Liver (tissue), 7 donors: ENCODE measurements at regions not wholly inside any gene's neighbourhood (a gene's known extent, or its start where the extent isn't known, plus 50 kb on each side); places are given as distances from the start of the nearest gene placed in this dataset.

Experiments used
- DNase-seq: peaks from one replicate; pipeline ENCODE4 v3.0.0-alpha.2; 2017; ENCODE audit warnings: low spot score
- H3K27ac ChIP-seq, 2 donors: one replicate each; pipeline ENCODE4 v1.7.0; 2013; ENCODE audit warnings: inconsistent platforms in 2 of 2, low read length in 2 of 2, control low read depth in 1 of 2, low read depth in 1 of 2, mild to moderate bottlenecking in 1 of 2
- H3K27me3 ChIP-seq, 4 donors: one replicate each; pipeline versions ENCODE4 v1.6.1 to v1.7.0; 2013; ENCODE audit warnings: low read length in 3 of 4, inconsistent platforms in 1 of 4, mild to moderate bottlenecking in 1 of 4, moderate library complexity in 1 of 4; ENCODE audit not compliant: control insufficient read depth in 4 of 4, insufficient read depth in 4 of 4
- H3K36me3 ChIP-seq, 4 donors: one replicate each; pipeline versions ENCODE4 v1.6.1 to v1.7.0; 2013; ENCODE audit warnings: low read length in 3 of 4, mild to moderate bottlenecking in 3 of 4, low read depth in 1 of 4, moderate library complexity in 1 of 4; ENCODE audit not compliant: control insufficient read depth in 4 of 4, insufficient read depth in 3 of 4
- H3K4me1 ChIP-seq, 4 donors: one replicate each; pipeline versions ENCODE4 v1.6.1 to v1.7.0; 2013; ENCODE audit warnings: low read length in 3 of 4, mild to moderate bottlenecking in 3 of 4, moderate library complexity in 1 of 4; ENCODE audit not compliant: control insufficient read depth in 4 of 4, insufficient read depth in 4 of 4
- H3K4me3 ChIP-seq, 3 donors: one replicate each; pipeline versions ENCODE4 v1.6.1 to v1.7.0; 2013; ENCODE audit warnings: low read length in 3 of 3, control low read depth in 1 of 3, low read depth in 1 of 3, mild to moderate bottlenecking in 1 of 3
- H3K9ac ChIP-seq, 2 donors: one replicate each; pipeline ENCODE4 v1.7.0; 2013; ENCODE audit warnings: low read length in 2 of 2, mild to moderate bottlenecking in 2 of 2, moderate library complexity in 2 of 2, control low read depth in 1 of 2, low read depth in 1 of 2
- H3K9me3 ChIP-seq, 4 donors: one replicate each; pipeline versions ENCODE4 v1.6.1 to v1.7.0; 2013; ENCODE audit warnings: low read length in 3 of 4; ENCODE audit not compliant: control insufficient read depth in 4 of 4
- EGR1 ChIP-seq, 2 donors: IDR thresholded peaks; 2 replicates each; pipeline ENCODE4 v1.6.1; 2016 to 2018; ENCODE audit warnings: antibody characterized with exemption in 2 of 2, low read depth in 2 of 2
- FOXA1 ChIP-seq: IDR thresholded peaks from 2 replicates; pipeline ENCODE4 v1.6.1; 2016; ENCODE audit warnings: antibody characterized with exemption
- FOXA2 ChIP-seq: IDR thresholded peaks from 2 replicates; pipeline ENCODE4 v1.6.1; 2016; ENCODE audit warnings: antibody characterized with exemption
- GABPA ChIP-seq, 2 donors: IDR thresholded peaks in 1 of 2; conservative IDR thresholded peaks in 1 of 2; 2 replicates each; pipeline ENCODE4 v1.6.1; 2016; ENCODE audit warnings: antibody characterized with exemption in 2 of 2, mild to moderate bottlenecking in 1 of 2, moderate library complexity in 1 of 2
- HNF4A ChIP-seq, 2 donors: conservative IDR thresholded peaks; 2 replicates each; pipeline ENCODE4 v1.6.1; 2016; ENCODE audit warnings: antibody characterized with exemption in 2 of 2, mild to moderate bottlenecking in 2 of 2
- HNF4G ChIP-seq: IDR thresholded peaks from 2 replicates; pipeline ENCODE4 v1.6.1; 2016; ENCODE audit warnings: antibody characterized with exemption
- JUND ChIP-seq, 2 donors: IDR thresholded peaks; 2 replicates each; pipeline ENCODE4 v1.6.1; 2016; ENCODE audit warnings: antibody characterized with exemption in 2 of 2
- NR2F2 ChIP-seq: IDR thresholded peaks from 2 replicates; pipeline ENCODE4 v1.6.1; 2016; ENCODE audit warnings: antibody characterized with exemption
- RAD21 ChIP-seq, 2 donors: IDR thresholded peaks; 2 replicates each; pipeline ENCODE4 v1.6.1; 2016; ENCODE audit warnings: antibody characterized with exemption in 2 of 2, mild to moderate bottlenecking in 2 of 2
- RXRA ChIP-seq, 2 donors: IDR thresholded peaks; 2 replicates each; pipeline ENCODE4 v1.6.1; 2017 to 2018; ENCODE audit warnings: antibody characterized with exemption in 2 of 2, mild to moderate bottlenecking in 1 of 2
- SP1 ChIP-seq: IDR thresholded peaks from 2 replicates; pipeline ENCODE4 v1.6.1; 2018; ENCODE audit warnings: antibody characterized with exemption, mild to moderate bottlenecking
- YY1 ChIP-seq: IDR thresholded peaks from 2 replicates; pipeline ENCODE4 v1.6.1; 2016; ENCODE audit warnings: antibody characterized with exemption, mild to moderate bottlenecking
- WGBS: extraction: QIAGEN DNeasy Blood & Tissue Kit; methylation state at CpG from one replicate; pipeline ENCODE4 v1.1.7; 2013; 5-methylcytosine and 5-hydroxymethylcytosine counted together
- TF ChIP-seq, protein P1 (sequence below): IDR thresholded peaks from 2 replicates; pipeline ENCODE4 v1.6.1; 2016; ENCODE audit warnings: antibody characterized with exemption
- TF ChIP-seq, protein P2 (sequence below): IDR thresholded peaks from 2 replicates; pipeline ENCODE4 v1.6.1; 2016; ENCODE audit warnings: antibody characterized with exemption
- TF ChIP-seq, protein P3 (sequence below): IDR thresholded peaks from 2 replicates; pipeline ENCODE4 v1.6.1; 2016; ENCODE audit warnings: antibody characterized with exemption
- TF ChIP-seq, protein P4 (sequence below): IDR thresholded peaks from 2 replicates; pipeline ENCODE4 v1.6.1; 2016; ENCODE audit warnings: antibody characterized with exemption, mild to moderate bottlenecking
- donor health status: healthy.
- donor health status: healthy.
- donor health status: healthy.
- donor health status: healthy.

DNA sequence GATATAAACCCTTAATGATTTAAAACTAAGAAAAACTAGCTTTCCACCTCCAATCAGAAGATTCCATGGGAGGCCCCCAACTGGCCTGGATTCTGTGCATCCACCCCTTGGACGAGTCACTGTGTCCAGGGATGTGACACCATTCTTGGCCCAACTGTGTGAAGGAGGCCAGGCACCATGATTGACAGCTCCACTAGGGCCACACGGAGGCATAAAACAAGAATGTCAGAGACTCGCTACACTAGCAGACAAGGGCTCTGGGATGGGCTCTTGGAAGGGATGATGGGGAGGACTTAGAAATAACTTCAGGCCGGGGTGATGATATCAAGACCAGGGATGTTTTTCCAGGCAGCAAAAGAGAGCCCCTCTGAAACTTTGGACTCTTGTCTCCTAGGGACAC is 117.8 kb upstream of the GNAO1 start (continued):
- TF ChIP-seq RAD21 (IDR thresholded peaks at IDR 0.05) (no peak), EGR1 (IDR thresholded peaks at IDR 0.05; ENCODE audit: low read depth in 2 of 2) (no peak), HNF4A (conservative IDR thresholded peaks at IDR 0.05) (no peak), FOXA2 (no peak), HNF4G (no peak), JUND (IDR thresholded peaks at IDR 0.05) (no peak)
- TF ChIP-seq, protein P1, sequence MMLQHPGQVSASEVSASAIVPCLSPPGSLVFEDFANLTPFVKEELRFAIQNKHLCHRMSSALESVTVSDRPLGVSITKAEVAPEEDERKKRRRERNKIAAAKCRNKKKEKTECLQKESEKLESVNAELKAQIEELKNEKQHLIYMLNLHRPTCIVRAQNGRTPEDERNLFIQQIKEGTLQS, result no peak

DNA sequence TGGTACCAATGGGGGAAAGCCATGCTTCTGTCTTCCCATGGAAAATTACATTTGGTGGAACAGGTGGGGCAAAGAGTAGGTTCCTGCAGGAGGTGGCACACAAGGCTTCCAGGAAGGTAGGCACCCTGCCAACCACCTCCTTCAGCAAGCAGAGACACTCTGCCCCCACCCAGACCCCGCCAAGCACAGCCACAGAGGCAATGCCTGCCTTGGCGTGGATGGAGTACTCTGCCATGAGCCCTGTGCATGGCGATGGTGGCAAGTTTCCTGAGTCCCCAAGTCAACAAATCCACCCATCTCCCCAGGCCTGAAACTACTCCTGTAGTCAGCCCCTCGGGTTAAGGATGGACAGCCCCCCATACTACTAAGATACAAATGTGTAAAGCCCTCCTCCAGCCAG is 119.2 kb upstream of the GNAO1 start:
- no peak for TF ChIP-seq GABPA (IDR thresholded peaks at IDR 0.05 in 1 of 2, conservative IDR thresholded peaks at IDR 0.05 in 1 of 2)
- no peak for TF ChIP-seq HNF4A (conservative IDR thresholded peaks at IDR 0.05)
- TF ChIP-seq RXRA (IDR thresholded peaks at IDR 0.05), result no peak
- TF ChIP-seq RAD21 (IDR thresholded peaks at IDR 0.05), result no peak
- TF ChIP-seq, protein P2, sequence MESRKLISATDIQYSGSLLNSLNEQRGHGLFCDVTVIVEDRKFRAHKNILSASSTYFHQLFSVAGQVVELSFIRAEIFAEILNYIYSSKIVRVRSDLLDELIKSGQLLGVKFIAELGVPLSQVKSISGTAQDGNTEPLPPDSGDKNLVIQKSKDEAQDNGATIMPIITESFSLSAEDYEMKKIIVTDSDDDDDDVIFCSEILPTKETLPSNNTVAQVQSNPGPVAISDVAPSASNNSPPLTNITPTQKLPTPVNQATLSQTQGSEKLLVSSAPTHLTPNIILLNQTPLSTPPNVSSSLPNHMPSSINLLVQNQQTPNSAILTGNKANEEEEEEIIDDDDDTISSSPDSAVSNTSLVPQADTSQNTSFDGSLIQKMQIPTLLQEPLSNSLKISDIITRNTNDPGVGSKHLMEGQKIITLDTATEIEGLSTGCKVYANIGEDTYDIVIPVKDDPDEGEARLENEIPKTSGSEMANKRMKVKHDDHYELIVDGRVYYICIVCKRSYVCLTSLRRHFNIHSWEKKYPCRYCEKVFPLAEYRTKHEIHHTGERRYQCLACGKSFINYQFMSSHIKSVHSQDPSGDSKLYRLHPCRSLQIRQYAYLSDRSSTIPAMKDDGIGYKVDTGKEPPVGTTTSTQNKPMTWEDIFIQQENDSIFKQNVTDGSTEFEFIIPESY, result no peak
- no peak for TF ChIP-seq HNF4G
- TF ChIP-seq EGR1 (IDR thresholded peaks at IDR 0.05; ENCODE audit: low read depth in 2 of 2), result no peak
- TF ChIP-seq, protein P1, result no peak
- TF ChIP-seq, protein P3, sequence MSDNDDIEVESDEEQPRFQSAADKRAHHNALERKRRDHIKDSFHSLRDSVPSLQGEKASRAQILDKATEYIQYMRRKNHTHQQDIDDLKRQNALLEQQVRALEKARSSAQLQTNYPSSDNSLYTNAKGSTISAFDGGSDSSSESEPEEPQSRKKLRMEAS, result no peak
- TF ChIP-seq JUND (IDR thresholded peaks at IDR 0.05), result no peak
- no peak for TF ChIP-seq YY1
- TF ChIP-seq, protein P4, sequence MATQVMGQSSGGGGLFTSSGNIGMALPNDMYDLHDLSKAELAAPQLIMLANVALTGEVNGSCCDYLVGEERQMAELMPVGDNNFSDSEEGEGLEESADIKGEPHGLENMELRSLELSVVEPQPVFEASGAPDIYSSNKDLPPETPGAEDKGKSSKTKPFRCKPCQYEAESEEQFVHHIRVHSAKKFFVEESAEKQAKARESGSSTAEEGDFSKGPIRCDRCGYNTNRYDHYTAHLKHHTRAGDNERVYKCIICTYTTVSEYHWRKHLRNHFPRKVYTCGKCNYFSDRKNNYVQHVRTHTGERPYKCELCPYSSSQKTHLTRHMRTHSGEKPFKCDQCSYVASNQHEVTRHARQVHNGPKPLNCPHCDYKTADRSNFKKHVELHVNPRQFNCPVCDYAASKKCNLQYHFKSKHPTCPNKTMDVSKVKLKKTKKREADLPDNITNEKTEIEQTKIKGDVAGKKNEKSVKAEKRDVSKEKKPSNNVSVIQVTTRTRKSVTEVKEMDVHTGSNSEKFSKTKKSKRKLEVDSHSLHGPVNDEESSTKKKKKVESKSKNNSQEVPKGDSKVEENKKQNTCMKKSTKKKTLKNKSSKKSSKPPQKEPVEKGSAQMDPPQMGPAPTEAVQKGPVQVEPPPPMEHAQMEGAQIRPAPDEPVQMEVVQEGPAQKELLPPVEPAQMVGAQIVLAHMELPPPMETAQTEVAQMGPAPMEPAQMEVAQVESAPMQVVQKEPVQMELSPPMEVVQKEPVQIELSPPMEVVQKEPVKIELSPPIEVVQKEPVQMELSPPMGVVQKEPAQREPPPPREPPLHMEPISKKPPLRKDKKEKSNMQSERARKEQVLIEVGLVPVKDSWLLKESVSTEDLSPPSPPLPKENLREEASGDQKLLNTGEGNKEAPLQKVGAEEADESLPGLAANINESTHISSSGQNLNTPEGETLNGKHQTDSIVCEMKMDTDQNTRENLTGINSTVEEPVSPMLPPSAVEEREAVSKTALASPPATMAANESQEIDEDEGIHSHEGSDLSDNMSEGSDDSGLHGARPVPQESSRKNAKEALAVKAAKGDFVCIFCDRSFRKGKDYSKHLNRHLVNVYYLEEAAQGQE, result no peak
- no peak for TF ChIP-seq FOXA1
- no peak for TF ChIP-seq SP1
- DNase-seq, result no peak

DNA sequence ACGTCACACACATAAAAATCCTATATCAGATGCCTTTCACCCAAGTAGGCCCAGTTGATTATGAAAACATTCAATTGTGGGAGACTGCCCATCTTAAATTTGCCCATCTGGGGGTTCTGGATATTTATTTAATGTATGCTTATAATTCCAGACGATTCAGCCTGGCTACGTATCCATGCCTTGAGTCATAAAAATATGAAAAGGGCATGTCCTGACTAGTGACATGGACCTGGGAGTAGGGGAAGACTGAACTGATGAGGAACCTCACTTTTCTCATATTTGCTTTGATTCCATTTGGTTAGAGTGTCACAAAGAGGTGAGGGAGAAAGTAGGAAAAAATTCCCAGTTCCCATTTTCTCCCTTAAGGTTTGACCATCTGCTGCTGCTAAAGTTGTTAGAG is 122.5 kb upstream of the GNAO1 start:
- no peaks in the 10 kb centered on the region for H3K4me1 ChIP-seq
- H3K9me3 ChIP-seq, result no peaks in the 10 kb centered on the region
- H3K27me3 ChIP-seq, result no peaks in the 10 kb centered on the region
- WGBS, result 86% methylated on average over 3 of the region's 3 CpGs
- no peaks in the 10 kb centered on the region for H3K36me3 ChIP-seq
- H3K9ac ChIP-seq, result no peak overlapping the region
- H3K27ac ChIP-seq, result no peak overlapping the region
- H3K4me3 ChIP-seq, result no peak overlapping the region
- no peak for DNase-seq
- TF ChIP-seq, protein P3, result no peak
- no peak for TF ChIP-seq GABPA (IDR thresholded peaks at IDR 0.05 in 1 of 2, conservative IDR thresholded peaks at IDR 0.05 in 1 of 2)
- TF ChIP-seq, protein P1, result no peak
- TF ChIP-seq NR2F2, result no peak
- TF ChIP-seq, protein P4, result no peak
- TF ChIP-seq SP1, result no peak
- TF ChIP-seq, protein P2, result no peak
- no peak for TF ChIP-seq JUND (IDR thresholded peaks at IDR 0.05)
- no peak for TF ChIP-seq HNF4G
- no peak for TF ChIP-seq RAD21 (IDR thresholded peaks at IDR 0.05)
- TF ChIP-seq FOXA1, result no peak

More for the DNA sequence above, 119.2 kb upstream of the GNAO1 start:
- Histone ChIP-seq H3K4me3 (no peak overlapping the region), H3K9me3 (no peaks in the 10 kb centered on the region), H3K36me3 (no peaks in the 10 kb centered on the region), H3K27me3 (no peaks in the 10 kb centered on the region), H3K27ac (no peak overlapping the region), H3K9ac (no peak overlapping the region), H3K4me1 (no peaks in the 10 kb centered on the region)
- 72% methylated on average over 4 of the region's 4 CpGs for WGBS
